NOMO-1 treated with dmso at 0.1 percent for 144 hours (cell line): ENCODE measurements at regions not wholly inside any gene's neighbourhood (a gene's known extent, or its start where the extent isn't known, plus 50 kb on each side); places are given as distances from the start of the nearest gene placed in this dataset.

Experiments used
- DNase-seq: peaks from one replicate; lab custom pipeline; 2025; ENCODE audit not compliant: unreplicated experiment; lab: John Stamatoyannopoulos, UW

- DNase-seq = no peak
These were observed 171.4 kb upstream of the ALCAM start for GRCh38 chr3:105195260-105195659.

GRCh38 chr3:105197863-105198262 is 168.8 kb upstream of the ALCAM start:
- no peak for DNase-seq

- DNase-seq = no peak
These were observed 167.5 kb upstream of the ALCAM start for GRCh38 chr3:105199217-105199616.

- no peak for DNase-seq
These were observed 156.6 kb upstream of the ALCAM start for GRCh38 chr3:105210141-105210540.

GRCh38 chr3:105214590-105214989 is 152.1 kb upstream of the ALCAM start:
- no peak for DNase-seq

GRCh38 chr3:105222568-105223093 is 144.1 kb upstream of the ALCAM start:
- no peak for DNase-seq

- no peak for DNase-seq
These were observed 142.9 kb upstream of the ALCAM start for GRCh38 chr3:105223815-105224214.

GRCh38 chr3:105228696-105229095 is 138.0 kb upstream of the ALCAM start:
- no peak for DNase-seq

GRCh38 chr3:105232553-105232952 is 134.2 kb upstream of the ALCAM start:
- no peak for DNase-seq

- DNase-seq = no peak
These were observed 133.7 kb upstream of the ALCAM start for GRCh38 chr3:105233010-105233409.

- DNase-seq = no peak
These were observed 131.5 kb upstream of the ALCAM start for GRCh38 chr3:105235221-105235620.

- DNase-seq = no peak
These were observed 130.9 kb upstream of the ALCAM start for GRCh38 chr3:105235785-105236184.

GRCh38 chr3:105238367-105238766 is 128.3 kb upstream of the ALCAM start:
- no peak for DNase-seq

GRCh38 chr3:105243076-105243475 is 123.6 kb upstream of the ALCAM start:
- no peak for DNase-seq

GRCh38 chr3:105246536-105246935 is 120.2 kb upstream of the ALCAM start:
- no peak for DNase-seq

- DNase-seq = no peak
These were observed 113.5 kb upstream of the ALCAM start for GRCh38 chr3:105253225-105253624.

- DNase-seq = no peak
These were observed 112.6 kb upstream of the ALCAM start for GRCh38 chr3:105254154-105254553.

GRCh38 chr3:105255350-105255749 is 111.4 kb upstream of the ALCAM start:
- no peak for DNase-seq

GRCh38 chr3:105259496-105259895 is 107.2 kb upstream of the ALCAM start:
- no peak for DNase-seq

- DNase-seq = no peak
These were observed 106.3 kb upstream of the ALCAM start for GRCh38 chr3:105260385-105260784.

- no peak for DNase-seq
These were observed 92.2 kb upstream of the ALCAM start for GRCh38 chr3:105274536-105274935.

GRCh38 chr3:105274958-105275357 is 91.8 kb upstream of the ALCAM start:
- no peak for DNase-seq

- no peak for DNase-seq
These were observed 89.1 kb upstream of the ALCAM start for GRCh38 chr3:105277656-105278055.

- DNase-seq = no peak
These were observed 88.0 kb upstream of the ALCAM start for GRCh38 chr3:105278688-105279087.
